GM10266 (cell line): ENCODE measurements at regions not wholly inside any gene's neighbourhood (a gene's known extent, or its start where the extent isn't known, plus 50 kb on each side); places are given as distances from the start of the nearest gene placed in this dataset.

Experiments
- DNase-seq: peaks from one replicate; pipeline ENCODE4 v3.0.0; 2012; ENCODE audit errors: extremely low spot score
- CTCF ChIP-seq: IDR thresholded peaks from 2 replicates; pipeline ENCODE4 v1.5.1; 2012; ENCODE audit warnings: mild to moderate bottlenecking, low read depth; ENCODE audit not compliant: control insufficient read depth, insufficient read depth; ENCODE audit errors: missing control alignments

- no peak for TF ChIP-seq CTCF
- no peak for DNase-seq
Measured at GRCh38 chr7:28362182-28362581, 50.1 kb upstream of the CREB5 start.
